G401.6 (cell line): ENCODE measurements at regions not wholly inside any gene's neighbourhood (a gene's known extent, or its start where the extent isn't known, plus 50 kb on each side); places are given as distances from the start of the nearest gene placed in this dataset.
"Not testable (repeated sequence)": the region's sequence is repeated elsewhere in the genome, so short reads cannot be mapped to it uniquely, and the experiment has no call there.

ENCODE experiments used
- FAIRE-seq: peaks from 2 replicates; lab custom pipeline; 2012; peaks lifted over from hg19 to GRCh38; lab: Jason Lieb, UNC

GRCh38 chr11:13135385-13136271 is 126.5 kb downstream of the RASSF10 start:
- no peak for FAIRE-seq

GRCh38 chr11:13136272-13136596 is 127.1 kb downstream of the RASSF10 start:
- no peak for FAIRE-seq

GRCh38 chr11:13137844-13138301 is 128.8 kb downstream of the RASSF10 start:
- no peak for FAIRE-seq

GRCh38 chr11:13139085-13139484 is 130.0 kb downstream of the RASSF10 start:
- FAIRE-seq: not testable (repeated sequence)

GRCh38 chr11:13140028-13140870 is 131.1 kb downstream of the RASSF10 start:
- no peak for FAIRE-seq

GRCh38 chr11:13140873-13141655 is 131.9 kb downstream of the RASSF10 start:
- FAIRE-seq: no peak

- no peak for FAIRE-seq
Measured at GRCh38 chr11:13141731-13142709, 132.9 kb downstream of the RASSF10 start.

- FAIRE-seq: no peak
Measured at GRCh38 chr11:13143486-13144297, 133.9 kb upstream of the BMAL1 start.

GRCh38 chr11:13145461-13145860 is 132.1 kb upstream of the BMAL1 start:
- FAIRE-seq: no peak

- FAIRE-seq: no peak
Measured at GRCh38 chr11:13149991-13150390, 127.6 kb upstream of the BMAL1 start.

- FAIRE-seq: no peak
Measured at GRCh38 chr11:13150487-13150886, 127.1 kb upstream of the BMAL1 start.

- FAIRE-seq: no peak
Measured at GRCh38 chr11:13152264-13152663, 125.3 kb upstream of the BMAL1 start.

- no peak for FAIRE-seq
Measured at GRCh38 chr11:13152736-13153541, 124.7 kb upstream of the BMAL1 start.

GRCh38 chr11:13154374-13154773 is 123.2 kb upstream of the BMAL1 start:
- not testable (repeated sequence) for FAIRE-seq

- FAIRE-seq: no peak
Measured at GRCh38 chr11:13160346-13160745, 117.2 kb upstream of the BMAL1 start.

- no peak for FAIRE-seq
Measured at GRCh38 chr11:13160806-13161205, 116.8 kb upstream of the BMAL1 start.

- FAIRE-seq: no peak
Measured at GRCh38 chr11:13163158-13163557, 114.4 kb upstream of the BMAL1 start.

GRCh38 chr11:13166036-13166435 is 111.6 kb upstream of the BMAL1 start:
- FAIRE-seq: no peak

GRCh38 chr11:13168271-13168670 is 109.3 kb upstream of the BMAL1 start:
- no peak for FAIRE-seq
